ENCODE measurements at regions not wholly inside any gene's neighbourhood (a gene's known extent, or its start where the extent isn't known, plus 50 kb on each side); places are given as distances from the start of the nearest gene placed in this dataset.

DNA sequence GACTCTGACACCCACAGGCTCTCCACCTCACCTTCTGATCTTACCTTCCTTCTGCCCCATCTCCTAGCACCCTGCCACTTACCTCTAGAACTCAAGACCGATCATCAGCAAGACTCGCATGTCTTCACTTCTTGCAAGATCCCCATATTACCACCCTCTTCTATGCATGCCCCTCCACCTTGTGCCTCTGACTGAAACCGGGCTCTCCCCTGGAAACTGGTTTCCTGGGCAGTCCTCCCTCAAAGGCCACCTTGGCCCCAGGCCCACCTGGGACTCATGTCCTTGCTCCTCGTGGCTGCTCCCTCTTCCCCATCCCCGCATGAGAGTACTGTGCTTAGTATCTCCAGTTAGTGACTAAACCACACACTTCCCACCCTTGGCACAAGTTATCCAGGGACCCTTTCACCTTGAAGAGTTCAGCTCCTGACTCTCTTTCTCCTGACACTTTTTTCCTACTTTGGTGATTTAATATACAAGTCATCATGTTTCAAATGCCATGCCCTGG lies 136.7 kb downstream of the SPATA19 start (continued):
- TF ChIP-seq ZNF592 (IDR thresholded peaks at IDR 0.05), result no peak
- TF ChIP-seq RBM15 (IDR thresholded peaks at IDR 0.05; ENCODE audit: insufficient read depth, low read length), result no peak
- TF ChIP-seq DLX4 (CRISPR knock-in tag; IDR thresholded peaks at IDR 0.05), result no peak
- TF ChIP-seq IFI16 (CRISPR knock-in tag; IDR thresholded peaks at IDR 0.05), result no peak
- TF ChIP-seq, protein P1, sequence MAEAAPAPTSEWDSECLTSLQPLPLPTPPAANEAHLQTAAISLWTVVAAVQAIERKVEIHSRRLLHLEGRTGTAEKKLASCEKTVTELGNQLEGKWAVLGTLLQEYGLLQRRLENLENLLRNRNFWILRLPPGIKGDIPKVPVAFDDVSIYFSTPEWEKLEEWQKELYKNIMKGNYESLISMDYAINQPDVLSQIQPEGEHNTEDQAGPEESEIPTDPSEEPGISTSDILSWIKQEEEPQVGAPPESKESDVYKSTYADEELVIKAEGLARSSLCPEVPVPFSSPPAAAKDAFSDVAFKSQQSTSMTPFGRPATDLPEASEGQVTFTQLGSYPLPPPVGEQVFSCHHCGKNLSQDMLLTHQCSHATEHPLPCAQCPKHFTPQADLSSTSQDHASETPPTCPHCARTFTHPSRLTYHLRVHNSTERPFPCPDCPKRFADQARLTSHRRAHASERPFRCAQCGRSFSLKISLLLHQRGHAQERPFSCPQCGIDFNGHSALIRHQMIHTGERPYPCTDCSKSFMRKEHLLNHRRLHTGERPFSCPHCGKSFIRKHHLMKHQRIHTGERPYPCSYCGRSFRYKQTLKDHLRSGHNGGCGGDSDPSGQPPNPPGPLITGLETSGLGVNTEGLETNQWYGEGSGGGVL (CRISPR knock-in tag; IDR thresholded peaks at IDR 0.05), result no peak
- TF ChIP-seq ZNF24 (IDR thresholded peaks at IDR 0.05), result no peak
- TF ChIP-seq, protein P2, sequence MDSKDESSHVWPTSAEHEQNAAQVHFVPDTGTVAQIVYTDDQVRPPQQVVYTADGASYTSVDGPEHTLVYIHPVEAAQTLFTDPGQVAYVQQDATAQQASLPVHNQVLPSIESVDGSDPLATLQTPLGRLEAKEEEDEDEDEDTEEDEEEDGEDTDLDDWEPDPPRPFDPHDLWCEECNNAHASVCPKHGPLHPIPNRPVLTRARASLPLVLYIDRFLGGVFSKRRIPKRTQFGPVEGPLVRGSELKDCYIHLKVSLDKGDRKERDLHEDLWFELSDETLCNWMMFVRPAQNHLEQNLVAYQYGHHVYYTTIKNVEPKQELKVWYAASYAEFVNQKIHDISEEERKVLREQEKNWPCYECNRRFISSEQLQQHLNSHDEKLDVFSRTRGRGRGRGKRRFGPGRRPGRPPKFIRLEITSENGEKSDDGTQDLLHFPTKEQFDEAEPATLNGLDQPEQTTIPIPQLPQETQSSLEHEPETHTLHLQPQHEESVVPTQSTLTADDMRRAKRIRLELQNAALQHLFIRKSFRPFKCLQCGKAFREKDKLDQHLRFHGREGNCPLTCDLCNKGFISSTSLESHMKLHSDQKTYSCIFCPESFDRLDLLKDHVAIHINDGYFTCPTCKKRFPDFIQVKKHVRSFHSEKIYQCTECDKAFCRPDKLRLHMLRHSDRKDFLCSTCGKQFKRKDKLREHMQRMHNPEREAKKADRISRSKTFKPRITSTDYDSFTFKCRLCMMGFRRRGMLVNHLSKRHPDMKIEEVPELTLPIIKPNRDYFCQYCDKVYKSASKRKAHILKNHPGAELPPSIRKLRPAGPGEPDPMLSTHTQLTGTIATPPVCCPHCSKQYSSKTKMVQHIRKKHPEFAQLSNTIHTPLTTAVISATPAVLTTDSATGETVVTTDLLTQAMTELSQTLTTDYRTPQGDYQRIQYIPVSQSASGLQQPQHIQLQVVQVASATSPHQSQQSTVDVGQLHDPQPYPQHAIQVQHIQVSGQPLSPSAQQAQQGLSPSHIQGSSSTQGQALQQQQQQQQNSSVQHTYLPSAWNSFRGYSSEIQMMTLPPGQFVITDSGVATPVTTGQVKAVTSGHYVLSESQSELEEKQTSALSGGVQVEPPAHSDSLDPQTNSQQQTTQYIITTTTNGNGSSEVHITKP (IDR thresholded peaks at IDR 0.05; ENCODE audit: partially characterized antibody), result no peak
- TF ChIP-seq ELF4 (CRISPR knock-in tag; IDR thresholded peaks at IDR 0.05), result no peak
- TF ChIP-seq MLX (CRISPR knock-in tag; conservative IDR thresholded peaks at IDR 0.05), result no peak
